DOHH2 (cell line): ENCODE measurements at regions not wholly inside any gene's neighbourhood (a gene's known extent, or its start where the extent isn't known, plus 50 kb on each side); places are given as distances from the start of the nearest gene placed in this dataset.

Experiments
- CTCF ChIP-seq: fragments of 200-600 bp; sonication (generic); IDR thresholded peaks from one replicate; pipeline ENCODE4 v1.5.1; 2014; ENCODE audit warnings: antibody characterized with exemption, mild to moderate bottlenecking, low read depth, low read length; ENCODE audit not compliant: poor library complexity, severe bottlenecking
- EZH2phosphoT487 ChIP-seq: fragments of 200-600 bp; sonication (generic); IDR thresholded peaks from 2 replicates; pipeline ENCODE4 v1.6.1; 2017; ENCODE audit warnings: borderline replicate concordance, mild to moderate bottlenecking, antibody characterized with exemption, low read length, moderate library complexity, mixed read lengths

GRCh38 chr22:22955276-22955798 lies 67.7 kb downstream of the IGLL5 start:
- TF ChIP-seq CTCF = no peak
- TF ChIP-seq EZH2phosphoT487 = no peak
